GM21381 (cell line): ENCODE measurements at regions not wholly inside any gene's neighbourhood (a gene's known extent, or its start where the extent isn't known, plus 50 kb on each side); places are given as distances from the start of the nearest gene placed in this dataset.
"Not testable (repeated sequence)": the region's sequence is repeated elsewhere in the genome, so short reads cannot be mapped to it uniquely, and the experiment has no call there.

Experiments used
- ATAC-seq: cut with Tn5 transposase; IDR thresholded peaks from one replicate; pipeline ENCODE4 v1.9.1; 2021; ENCODE audit warnings: mild to moderate bottlenecking, moderate library complexity; ENCODE audit not compliant: unreplicated experiment

GRCh38 chr4:106869551-106869950, 166.6 kb downstream of the DKK2 start:
- ATAC-seq = no peak

DNA sequence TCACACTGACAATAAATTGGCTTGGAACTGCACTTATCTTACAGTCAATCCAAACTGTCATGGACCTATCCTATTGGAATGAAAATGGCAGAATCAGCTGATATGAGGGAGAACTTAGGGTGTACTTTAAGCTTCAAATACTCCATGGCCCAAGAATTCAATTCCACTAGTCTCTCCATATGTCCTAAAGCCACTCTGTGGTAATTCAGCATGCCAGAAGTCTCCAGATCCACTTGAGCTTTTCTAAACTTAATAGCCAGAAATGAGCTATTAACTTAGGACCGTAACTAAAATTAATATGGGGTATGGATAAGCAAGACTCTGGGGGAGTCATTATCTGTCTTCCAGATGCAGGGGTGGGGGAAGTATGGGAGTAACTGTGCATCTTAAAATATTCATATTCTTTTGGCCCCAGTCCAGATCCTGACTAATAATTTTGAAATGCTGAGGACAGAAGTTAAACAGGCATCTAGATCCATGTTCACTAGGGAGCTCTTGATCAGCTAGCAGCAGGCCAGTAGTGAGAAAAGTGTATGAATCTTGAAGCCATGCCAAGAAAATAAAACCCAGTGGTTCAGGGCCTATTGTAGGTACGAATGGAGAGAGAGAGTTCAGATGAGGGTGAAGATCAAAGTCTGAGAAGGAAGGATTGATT, 167.6 kb downstream of the DKK2 start:
- no peak for ATAC-seq

- ATAC-seq = no peak
Observed at GRCh38 chr4:106864231-106864630, 171.9 kb downstream of the DKK2 start.

GRCh38 chr4:106854569-106855351, 181.4 kb downstream of the DKK2 start:
- no peak for ATAC-seq

- no peak for ATAC-seq
Observed at GRCh38 chr4:106852426-106852825, 183.7 kb downstream of the DKK2 start.

DNA sequence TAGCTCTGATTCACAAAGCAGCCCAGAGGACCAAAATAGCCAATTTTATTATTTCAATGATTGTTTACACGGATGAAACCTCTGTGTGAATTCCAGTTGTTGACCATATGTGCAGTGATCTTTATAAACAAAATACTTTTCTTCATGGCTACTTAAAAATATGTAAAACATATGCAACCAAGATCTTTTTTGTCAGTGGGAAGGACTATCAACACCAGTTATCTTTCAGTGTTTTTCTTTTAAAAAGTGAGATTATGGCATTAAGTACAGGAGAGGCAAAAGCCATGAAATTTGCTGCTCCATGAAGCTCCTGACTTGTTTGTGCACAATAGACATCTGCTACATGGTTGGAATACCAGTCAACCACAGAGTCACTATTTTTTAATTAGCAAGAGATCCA, 184.4 kb downstream of the DKK2 start:
- ATAC-seq = no peak

- ATAC-seq = no peak
Observed at GRCh38 chr4:106850691-106851090, 185.4 kb downstream of the DKK2 start.

- no peak for ATAC-seq
Observed at GRCh38 chr4:106835919-106836318, 200.2 kb downstream of the DKK2 start.

- no peak for ATAC-seq
Observed at GRCh38 chr4:106830879-106831278, 205.2 kb downstream of the DKK2 start.

DNA sequence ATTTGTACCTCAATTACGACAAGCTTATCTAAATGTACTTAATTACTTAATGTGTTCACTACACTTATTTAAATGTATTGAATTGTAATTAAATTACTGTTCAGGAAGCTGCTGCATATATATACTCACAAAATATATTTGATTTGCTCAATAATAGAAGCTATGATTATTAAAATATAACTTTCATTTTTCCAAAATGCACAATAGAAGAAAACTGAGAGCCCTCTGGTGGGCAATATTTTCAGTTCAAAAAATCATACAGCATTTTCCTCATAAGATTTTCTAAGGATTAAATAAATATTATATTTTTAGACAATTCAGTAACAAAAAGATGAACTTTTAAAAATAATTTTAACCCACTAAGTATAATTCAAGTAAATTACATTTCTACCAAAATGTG, 217.3 kb downstream of the DKK2 start:
- ATAC-seq = no peak

- no peak for ATAC-seq
Observed at GRCh38 chr4:106816496-106816895, 219.6 kb downstream of the DKK2 start.

DNA sequence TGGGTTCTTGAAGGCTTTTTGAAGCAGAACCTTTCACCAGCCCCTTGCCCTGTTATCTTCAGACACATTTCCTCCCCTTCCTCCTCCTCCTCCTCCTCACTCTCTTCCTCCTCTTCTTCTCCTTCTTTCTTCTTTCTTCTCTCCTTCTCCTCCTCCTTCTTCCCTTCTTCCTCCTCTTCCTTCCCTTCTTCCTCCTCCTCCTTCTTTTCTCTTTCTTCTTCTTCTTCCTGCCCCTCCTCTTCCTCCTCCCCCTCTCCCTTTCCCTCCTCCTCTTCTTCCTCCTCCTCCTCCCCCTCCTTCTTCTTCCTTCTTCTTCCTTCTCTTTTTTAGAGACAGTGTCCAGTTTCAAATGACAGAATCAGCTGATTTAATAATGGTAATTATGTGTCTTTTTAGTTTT, 226.0 kb downstream of the DKK2 start:
- no peak for ATAC-seq

DNA sequence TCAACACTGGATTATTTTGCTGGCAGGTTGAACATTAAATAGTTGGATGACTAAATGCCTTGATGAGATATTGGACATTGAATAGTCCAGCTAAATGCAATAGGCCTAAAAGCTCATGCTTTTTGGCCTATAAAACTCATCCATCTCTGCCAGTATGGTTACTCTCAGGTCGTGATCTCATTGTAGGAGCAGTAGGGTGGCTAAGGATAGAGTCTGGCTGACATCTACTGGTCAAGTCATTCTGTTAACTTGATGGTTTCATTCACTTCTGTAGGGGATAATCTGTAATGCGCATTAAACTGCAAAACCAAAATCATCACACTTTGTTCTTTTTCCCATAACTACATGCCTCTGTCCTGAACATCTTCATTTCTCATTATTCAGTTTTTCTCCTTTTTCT, 227.0 kb downstream of the DKK2 start:
- no peak for ATAC-seq

- ATAC-seq = no peak
Observed at GRCh38 chr4:106806158-106806797, 229.8 kb downstream of the DKK2 start.

DNA sequence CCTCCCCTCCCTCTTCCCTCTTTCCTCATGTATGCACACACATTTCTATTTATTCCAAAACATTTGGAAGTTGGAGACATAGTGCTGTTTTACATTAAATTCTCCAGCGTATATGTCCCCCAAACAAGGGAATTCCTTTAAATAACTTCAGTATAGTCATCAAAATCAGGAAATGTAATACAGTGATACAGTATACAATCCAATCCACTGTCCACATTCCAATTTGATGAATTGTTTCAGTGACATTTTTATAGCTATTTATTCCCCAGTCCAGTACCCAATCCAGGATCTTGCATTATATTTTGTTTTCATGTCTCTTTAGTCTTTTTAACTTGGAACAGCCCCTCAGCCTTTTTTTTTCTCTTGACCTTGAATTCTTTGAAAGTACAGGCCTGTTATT, 233.0 kb downstream of the DKK2 start:
- no peak for ATAC-seq

- no peak for ATAC-seq
Observed at GRCh38 chr4:106801386-106801785, 234.7 kb downstream of the DKK2 start.

GRCh38 chr4:106796876-106797275, 239.2 kb downstream of the DKK2 start:
- ATAC-seq = no peak

DNA sequence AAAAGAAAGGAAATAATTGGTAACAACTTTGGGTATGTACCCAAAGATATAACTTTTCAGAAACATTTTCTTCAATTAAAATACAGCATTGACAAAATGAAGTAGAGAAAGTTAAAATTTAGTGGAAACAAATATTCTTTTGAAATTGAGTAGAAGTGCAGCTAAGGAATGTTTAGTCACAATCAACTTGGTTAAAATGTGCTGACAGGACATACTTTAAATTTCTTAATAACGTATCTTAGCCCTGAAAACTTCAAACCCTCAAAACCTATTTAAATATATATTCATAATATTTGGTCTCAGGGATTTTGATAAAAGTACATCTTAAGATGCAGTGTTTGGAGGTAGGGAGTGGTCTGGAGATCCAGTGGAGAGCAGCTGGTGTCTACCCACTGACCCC, 240.8 kb downstream of the DKK2 start:
- ATAC-seq = no peak

GRCh38 chr4:106793933-106794332, 242.2 kb downstream of the DKK2 start:
- ATAC-seq = no peak

DNA sequence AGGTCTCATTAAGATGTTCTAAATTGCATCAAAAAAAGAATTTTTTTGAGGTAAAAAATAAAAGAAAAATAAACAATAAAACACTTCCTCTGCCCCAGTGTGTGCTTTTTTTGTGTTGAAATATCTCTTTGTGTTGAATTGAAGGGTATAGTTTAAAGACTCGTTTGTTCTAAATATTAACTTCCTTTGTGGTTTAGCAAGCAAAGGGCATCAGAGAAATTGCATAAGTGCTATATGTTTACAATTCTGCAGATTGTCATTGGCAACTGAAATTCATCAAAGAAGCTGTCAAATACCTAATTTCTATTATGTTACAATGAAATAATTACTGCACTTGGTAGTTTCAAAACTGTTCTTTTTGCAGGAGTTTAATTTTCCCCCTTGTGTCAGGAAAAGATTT, 260.5 kb downstream of the DKK2 start:
- no peak for ATAC-seq

DNA sequence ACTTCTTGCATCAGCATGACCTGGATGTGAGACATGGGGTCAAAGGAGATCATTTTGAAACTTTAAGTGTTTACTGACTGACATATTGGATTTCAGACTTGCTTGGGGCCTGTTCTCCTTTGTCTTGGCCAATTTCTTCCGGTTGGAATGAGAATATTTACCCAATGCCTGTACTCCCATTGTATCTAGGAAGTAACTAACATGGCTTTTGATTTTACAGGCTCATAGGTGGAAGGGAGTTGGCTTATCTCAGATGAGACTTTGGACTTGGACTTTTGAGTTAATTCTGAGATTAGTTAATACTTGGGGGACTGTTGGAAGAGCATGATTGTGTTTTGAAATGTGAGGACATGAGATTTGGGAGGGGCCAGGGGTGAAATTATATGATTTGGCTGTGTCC, 262.1 kb downstream of the DKK2 start:
- ATAC-seq = not testable (repeated sequence)
